Mesodermal cell (in vitro differentiated cells): ENCODE measurements at regions not wholly inside any gene's neighbourhood (a gene's known extent, or its start where the extent isn't known, plus 50 kb on each side); places are given as distances from the start of the nearest gene placed in this dataset.
A peak's percentile ranks its signal among the peaks of the same experiment; 100 is the strongest.

ENCODE experiments used
- H3K27ac ChIP-seq: 2 replicates; pipeline ENCODE4 v1.7.0; 2013; ENCODE audit warnings: mild to moderate bottlenecking, low read depth, low read length, moderate library complexity; ENCODE audit not compliant: severe bottlenecking
- H3K36me3 ChIP-seq: 2 replicates; pipeline ENCODE4 v1.7.1; 2013; ENCODE audit warnings: mild to moderate bottlenecking, low read length, moderate library complexity; ENCODE audit not compliant: control insufficient read depth, insufficient read depth
- H3K4me1 ChIP-seq: one replicate; pipeline ENCODE4 v1.7.1; 2013; ENCODE audit warnings: mild to moderate bottlenecking, low read length; ENCODE audit not compliant: insufficient read depth, control insufficient read depth, poor library complexity, severe bottlenecking
- H3K4me3 ChIP-seq: 2 replicates; pipeline ENCODE4 v1.7.0; 2013; ENCODE audit warnings: low read length, control low read depth, mild to moderate bottlenecking; ENCODE audit not compliant: insufficient read depth, poor library complexity, severe bottlenecking; ENCODE audit errors: extremely low read depth
- H3K9me3 ChIP-seq: 2 replicates; pipeline ENCODE4 v1.7.1; 2013; ENCODE audit warnings: mild to moderate bottlenecking, low read length, moderate library complexity; ENCODE audit not compliant: control insufficient read depth
- WGBS, 2 experiments: methylation state at CpG; one replicate each; pipeline ENCODE4 v1.1.5; 2013; ENCODE audit warnings: missing lambda C conversion rate in 2 of 2; ENCODE audit not compliant: insufficient coverage in 2 of 2; 5-methylcytosine and 5-hydroxymethylcytosine counted together

GRCh38 chr3:42024591-42025351 is 62.9 kb upstream of the ULK4 start:
- Histone ChIP-seq H3K9me3 (no peaks in the 10 kb centered on the region), H3K36me3 (no peaks in the 10 kb centered on the region), H3K4me3 (peak overlapping the region; percentile 2), H3K27ac (peak overlapping the region; percentile 98), H3K4me1 (peaks cover 45% of the 10 kb centered on the region)
- WGBS, 2 experiments, result 7 to 14% methylated on average over 1 to 2 of the region's 10 CpGs

DNA sequence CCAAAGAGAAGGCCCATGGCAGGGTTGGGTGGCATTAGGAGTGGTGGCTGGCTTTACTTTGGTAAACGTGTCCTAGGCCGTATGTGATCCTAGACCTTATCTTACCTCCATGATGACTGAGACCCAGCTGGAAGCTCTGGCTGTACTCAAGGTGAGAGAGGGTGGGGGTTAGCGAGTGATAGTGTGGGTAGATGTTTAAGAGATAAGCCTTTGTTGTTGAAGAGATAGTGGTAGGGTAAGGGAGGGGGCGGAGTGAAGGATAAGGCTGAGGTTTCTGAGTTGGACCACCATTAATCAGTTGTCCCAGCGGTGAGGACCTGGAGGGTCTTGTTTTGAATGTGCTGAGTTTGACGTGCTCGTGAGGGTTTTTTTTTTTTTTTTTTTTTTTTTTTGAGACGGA is 61.5 kb upstream of the ULK4 start:
- no peak overlapping the region for H3K4me3 ChIP-seq
- H3K27ac ChIP-seq, result no peak overlapping the region
- WGBS, 2 experiments, result 80 to 90% methylated on average over 2 to 4 of the region's 8 CpGs
- no peaks in the 10 kb centered on the region for H3K36me3 ChIP-seq
- H3K9me3 ChIP-seq, result no peaks in the 10 kb centered on the region
- peaks cover 45% of the 10 kb centered on the region for H3K4me1 ChIP-seq

- H3K9me3 ChIP-seq, result no peaks in the 10 kb centered on the region
- WGBS, 2 experiments, result 83 to 96% methylated on average over 5 to 7 of the region's 7 CpGs
- H3K4me3 ChIP-seq, result no peak overlapping the region
- H3K27ac ChIP-seq, result no peak overlapping the region
- H3K36me3 ChIP-seq, result no peaks in the 10 kb centered on the region
- peaks cover 45% of the 10 kb centered on the region for H3K4me1 ChIP-seq
Measured at GRCh38 chr3:42022355-42022754, 60.5 kb upstream of the ULK4 start.

DNA sequence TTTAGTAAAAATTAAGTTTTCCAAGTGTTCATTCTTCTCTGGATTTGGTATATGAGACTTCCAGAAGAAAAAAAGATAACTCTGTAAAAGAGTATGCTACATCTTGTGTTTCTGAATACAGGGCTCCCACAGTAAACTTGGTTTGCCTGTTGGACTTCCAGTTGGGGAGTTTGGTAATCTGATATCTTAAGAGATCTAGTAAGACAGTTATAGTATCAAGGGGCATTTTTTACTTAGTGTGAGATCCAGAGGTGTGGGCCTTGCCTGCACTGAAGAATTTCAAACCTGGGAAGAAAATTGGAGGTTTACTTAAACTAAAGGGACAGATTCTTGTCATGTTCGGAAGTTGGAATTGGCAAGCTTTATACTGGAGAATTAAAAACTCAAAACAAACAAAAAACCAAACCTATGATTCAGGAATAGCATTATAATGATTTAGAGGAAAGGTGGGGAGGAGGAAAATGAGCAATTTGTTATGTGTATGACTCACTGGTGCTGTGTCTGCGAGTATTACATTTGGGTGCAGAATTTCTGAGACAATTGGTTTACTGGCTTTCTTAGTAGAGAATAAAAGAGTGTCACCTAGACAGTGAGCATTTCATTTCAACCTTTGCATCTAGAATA is 58.9 kb upstream of the ULK4 start:
- peaks cover 39% of the 10 kb centered on the region for H3K4me1 ChIP-seq
- no peaks in the 10 kb centered on the region for H3K36me3 ChIP-seq
- 78% methylated on average over 1 of the region's 2 CpGs; no CpG with 5 or more reads in 1 of the 2 experiments for WGBS, 2 experiments
- H3K27ac ChIP-seq, result no peak overlapping the region
- no peaks in the 10 kb centered on the region for H3K9me3 ChIP-seq
- H3K4me3 ChIP-seq, result no peak overlapping the region

DNA sequence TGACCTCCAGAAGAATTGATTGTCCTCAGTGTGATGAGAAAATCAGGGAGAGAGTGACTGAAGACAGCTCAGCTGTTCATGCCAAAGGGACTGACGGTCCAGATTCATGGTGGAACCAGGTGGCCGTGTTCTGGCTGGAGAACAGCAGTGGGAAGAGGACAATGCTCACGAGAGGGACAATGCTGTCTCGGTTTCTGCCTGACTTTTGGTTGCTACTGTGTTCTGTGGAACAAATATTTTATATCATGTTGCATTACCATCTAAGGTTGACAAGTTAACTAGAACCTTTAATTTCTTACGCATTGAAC is 58.0 kb upstream of the ULK4 start:
- 95 to 97% methylated on average over 3 of the region's 5 CpGs for WGBS, 2 experiments
- H3K27ac ChIP-seq, result no peak overlapping the region
- peaks cover 36% of the 10 kb centered on the region for H3K4me1 ChIP-seq
- no peaks in the 10 kb centered on the region for H3K36me3 ChIP-seq
- no peak overlapping the region for H3K4me3 ChIP-seq
- H3K9me3 ChIP-seq, result no peaks in the 10 kb centered on the region

GRCh38 chr3:42019144-42019952 is 57.4 kb upstream of the ULK4 start:
- H3K9me3 ChIP-seq, result no peaks in the 10 kb centered on the region
- peaks cover 30% of the 10 kb centered on the region for H3K4me1 ChIP-seq
- H3K27ac ChIP-seq, result no peak overlapping the region
- H3K36me3 ChIP-seq, result no peaks in the 10 kb centered on the region
- H3K4me3 ChIP-seq, result no peak overlapping the region
- WGBS, 2 experiments, result 81 to 92% methylated on average over 3 to 4 of the region's 6 CpGs

DNA sequence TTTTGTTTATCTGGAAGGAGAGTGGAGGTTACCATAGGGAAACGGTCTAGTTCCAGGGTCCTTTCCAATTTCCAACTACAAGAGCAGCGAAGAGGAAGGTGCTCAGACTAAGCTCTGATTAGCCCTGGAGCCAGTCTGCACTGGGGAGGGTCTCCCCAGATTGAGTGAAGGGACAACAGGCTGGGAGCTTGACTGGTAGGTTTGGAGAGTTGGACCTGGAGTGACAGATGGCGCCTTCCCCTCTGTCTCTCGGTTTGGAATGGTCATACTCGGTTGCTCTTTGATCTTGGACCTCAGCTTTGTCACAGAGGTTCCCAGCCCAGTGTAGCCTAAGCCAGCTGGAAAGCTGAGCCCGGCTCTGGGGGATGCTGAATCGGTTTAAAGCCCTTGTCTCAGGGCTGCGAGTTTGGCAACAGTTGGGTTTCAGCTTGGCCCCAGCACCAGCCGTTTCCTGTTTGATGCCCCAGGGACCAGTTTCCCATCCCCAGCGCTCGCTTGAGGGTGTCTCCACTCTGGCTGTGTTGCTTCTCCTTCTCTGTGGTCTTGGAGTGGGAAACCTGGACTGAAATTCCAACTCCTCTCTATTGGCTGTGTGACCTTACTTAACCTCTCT is 53.1 kb upstream of the ULK4 start:
- H3K9me3 ChIP-seq, result no peaks in the 10 kb centered on the region
- H3K4me3 ChIP-seq, result peak overlapping the region; percentile 69
- 18 to 38% methylated on average over 9 to 10 of the region's 11 CpGs for WGBS, 2 experiments
- H3K4me1 ChIP-seq, result peaks cover 3% of the 10 kb centered on the region
- no peaks in the 10 kb centered on the region for H3K36me3 ChIP-seq
- no peak overlapping the region for H3K27ac ChIP-seq

DNA sequence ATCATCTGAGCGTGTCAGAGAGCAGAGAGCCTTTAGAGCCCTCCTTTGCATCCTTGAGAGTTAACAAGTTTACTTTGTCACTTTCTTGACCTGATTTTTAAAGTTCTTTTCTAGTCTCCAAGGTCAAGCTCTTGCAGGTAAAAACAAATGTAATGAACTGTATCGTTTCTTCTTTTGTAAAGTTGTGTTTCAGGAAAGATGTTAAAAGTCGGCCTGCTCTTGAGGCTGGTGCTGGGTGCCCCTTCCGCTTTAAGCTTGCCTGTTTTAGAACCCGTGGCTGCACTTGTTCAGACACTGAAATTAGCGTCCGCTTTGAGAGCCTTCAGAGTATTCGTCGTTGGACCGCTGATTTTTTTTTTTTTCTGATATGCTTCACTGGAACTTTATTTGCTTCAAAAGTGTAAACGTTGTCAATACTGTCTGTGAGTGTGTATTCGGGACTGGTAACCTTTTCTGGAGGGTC is 52.6 kb upstream of the ULK4 start:
- Histone ChIP-seq H3K27ac (no peak overlapping the region), H3K36me3 (no peaks in the 10 kb centered on the region), H3K9me3 (no peaks in the 10 kb centered on the region), H3K4me1 (peaks cover 3% of the 10 kb centered on the region), H3K4me3 (peak overlapping the region; percentile 69)
- 7 to 12% methylated on average over 9 to 10 of the region's 12 CpGs for whole genome bisulfite sequencing, 2 experiments

GRCh38 chr3:42013691-42014457 is 52.0 kb upstream of the ULK4 start:
- Histone ChIP-seq H3K27ac (no peak overlapping the region), H3K9me3 (no peaks in the 10 kb centered on the region), H3K4me3 (peak overlapping the region; percentile 69), H3K4me1 (peaks cover 3% of the 10 kb centered on the region), H3K36me3 (no peaks in the 10 kb centered on the region)
- WGBS, 2 experiments, result 0 to 1% methylated on average over 43 to 82 of the region's 103 CpGs
